GM21619 (cell line): ENCODE measurements at regions not wholly inside any gene's neighbourhood (a gene's known extent, or its start where the extent isn't known, plus 50 kb on each side); places are given as distances from the start of the nearest gene placed in this dataset.

ENCODE experiments used
- ATAC-seq: cut with Tn5 transposase; IDR thresholded peaks from one replicate; pipeline ENCODE4 v1.9.1; 2021; ENCODE audit not compliant: unreplicated experiment

DNA sequence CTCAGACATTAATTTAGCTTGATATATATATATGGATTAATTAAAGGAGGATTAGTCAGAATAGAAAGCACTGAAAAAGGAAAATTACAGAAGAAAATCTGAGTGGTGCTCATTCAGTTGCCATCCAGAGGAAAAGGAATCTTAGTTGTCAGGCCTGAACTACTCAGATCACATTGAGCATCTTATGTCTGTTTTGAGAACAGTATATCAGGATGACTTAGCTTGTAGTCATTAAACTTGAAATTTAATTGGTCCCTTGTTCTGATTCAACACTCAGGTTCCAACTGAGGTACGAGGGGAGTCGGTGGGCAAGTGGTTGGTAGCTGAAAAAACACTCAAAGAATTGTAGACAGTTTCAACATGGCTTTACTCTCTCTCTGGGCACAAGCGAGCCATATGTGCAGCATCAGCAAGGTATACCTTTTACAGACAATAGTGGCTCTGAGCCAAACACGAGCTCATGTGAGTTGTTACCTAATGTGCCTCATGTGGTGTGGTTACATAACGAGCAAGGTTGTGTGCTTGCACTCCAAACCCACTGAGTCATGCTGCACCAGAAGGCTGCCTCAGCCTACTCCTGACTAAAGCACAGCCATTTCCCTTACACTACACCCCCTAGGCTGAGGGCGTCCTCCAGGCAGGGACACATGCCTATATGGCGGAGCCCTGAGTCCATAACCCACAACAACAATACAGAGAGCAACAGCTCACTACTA lies 73.0 kb upstream of the HMGN3 start:
- no peak for ATAC-seq

GRCh38 chr6:79305020-79305419 lies 70.5 kb upstream of the HMGN3 start:
- ATAC-seq = no peak

DNA sequence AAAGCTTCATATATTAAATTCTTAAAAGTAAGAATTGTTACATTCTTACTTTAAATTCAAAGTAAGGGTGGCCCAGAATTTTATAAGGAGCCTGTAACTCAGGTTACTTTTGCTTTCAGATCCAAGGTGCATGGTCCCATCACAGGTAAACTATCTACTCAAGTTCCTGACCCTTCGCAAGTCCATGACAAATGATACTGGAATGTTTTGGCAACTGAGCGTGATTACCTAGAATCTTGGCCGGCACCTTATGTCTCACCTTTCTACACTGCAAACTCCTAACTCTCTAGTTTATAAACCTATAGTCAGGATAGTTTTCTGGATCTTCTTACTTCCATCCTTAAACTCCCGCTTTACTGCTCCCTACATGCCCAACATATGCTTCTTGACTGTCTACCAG lies 67.9 kb upstream of the HMGN3 start:
- no peak for ATAC-seq

DNA sequence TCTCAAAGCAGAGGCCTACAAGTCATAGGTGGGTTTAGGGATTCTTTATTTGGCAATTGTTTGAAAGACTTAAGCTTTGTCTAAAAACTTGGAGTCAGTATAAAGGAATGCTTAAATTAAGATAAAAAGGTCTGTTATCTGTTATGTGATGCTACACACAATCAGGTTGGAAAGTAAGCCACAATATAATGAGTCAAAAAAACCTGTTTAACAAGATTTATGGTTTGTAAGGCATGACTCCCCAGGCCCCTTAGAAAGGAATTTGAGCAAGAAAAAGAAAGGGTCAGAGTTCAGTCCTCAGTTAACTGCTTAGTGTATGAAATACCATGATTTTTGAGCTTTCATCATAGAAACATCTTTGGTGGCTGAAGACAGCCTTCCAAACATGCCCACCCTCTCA lies 66.8 kb upstream of the HMGN3 start:
- ATAC-seq = no peak

GRCh38 chr6:79296211-79296610 lies 61.7 kb upstream of the HMGN3 start:
- no peak for ATAC-seq
